ENCODE measurements at regions not wholly inside any gene's neighbourhood (a gene's known extent, or its start where the extent isn't known, plus 50 kb on each side); places are given as distances from the start of the nearest gene placed in this dataset.
"Not testable (repeated sequence)": the region's sequence is repeated elsewhere in the genome, so short reads cannot be mapped to it uniquely, and the experiment has no call there.

DNA sequence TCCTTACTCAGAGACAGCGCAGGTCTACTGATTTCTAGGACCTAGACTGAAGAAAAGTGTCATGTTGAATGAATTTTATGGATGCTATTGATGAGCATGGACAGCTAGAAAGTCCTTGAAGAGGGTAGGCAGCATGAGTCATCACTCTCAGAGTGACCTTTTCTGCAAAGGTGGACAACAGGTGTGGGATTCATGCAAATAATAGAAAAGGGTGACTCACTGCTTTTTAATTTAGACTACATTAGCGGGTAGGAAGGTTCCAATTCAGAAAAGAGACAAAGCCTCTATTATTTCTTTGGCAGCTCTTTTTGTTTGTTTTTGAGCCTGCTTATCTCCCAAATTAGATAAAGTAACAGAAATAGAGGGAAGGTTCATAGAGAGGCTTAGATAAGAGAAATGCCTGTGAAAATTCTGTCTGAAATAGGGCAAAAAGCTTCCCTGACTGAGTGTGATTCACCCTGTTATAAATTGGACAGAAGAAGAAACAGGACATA lies 191.4 kb downstream of the TENT5A start:
- DNase-seq, result no peak

DNA sequence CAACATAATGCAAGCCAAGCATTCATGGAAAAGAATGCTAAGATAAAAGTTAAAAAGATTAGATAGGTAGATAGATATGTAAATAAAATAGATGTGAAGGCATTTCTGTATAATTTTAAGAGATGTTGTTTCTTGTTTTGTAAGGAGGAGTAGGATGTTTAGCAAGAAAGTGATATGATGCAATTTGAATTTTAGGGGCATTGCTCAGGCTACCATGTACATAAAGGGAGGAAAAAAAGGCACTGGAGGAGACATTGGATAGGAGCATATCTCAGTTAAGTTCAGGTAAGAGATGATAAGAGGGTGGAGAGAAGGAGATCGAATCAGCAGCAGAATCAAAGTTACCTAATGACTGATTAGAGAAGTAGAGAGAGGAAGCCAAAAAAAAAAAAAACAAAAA lies 194.7 kb downstream of the TENT5A start:
- DNase-seq, result no peak

DNA sequence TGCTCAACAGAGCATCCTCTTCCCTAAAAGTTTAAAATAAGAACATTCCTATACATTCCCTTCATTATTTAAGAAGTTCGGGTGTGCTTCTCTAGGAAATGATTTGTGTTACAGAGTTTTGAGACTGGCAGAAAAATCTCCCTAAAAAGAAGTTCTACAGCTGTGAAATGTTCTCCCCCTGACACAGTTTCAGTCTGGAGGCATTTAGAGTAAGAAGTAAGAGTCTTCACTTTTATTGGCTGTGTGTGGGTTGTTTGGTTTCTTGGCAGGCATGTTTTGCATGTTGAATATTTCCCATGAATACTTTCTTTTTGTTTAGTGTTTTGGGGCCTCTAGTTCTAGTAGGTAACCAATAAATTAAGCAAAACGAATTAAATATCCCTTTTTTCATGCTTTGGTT lies 195.9 kb downstream of the TENT5A start:
- no peak for DNase-seq

DNA sequence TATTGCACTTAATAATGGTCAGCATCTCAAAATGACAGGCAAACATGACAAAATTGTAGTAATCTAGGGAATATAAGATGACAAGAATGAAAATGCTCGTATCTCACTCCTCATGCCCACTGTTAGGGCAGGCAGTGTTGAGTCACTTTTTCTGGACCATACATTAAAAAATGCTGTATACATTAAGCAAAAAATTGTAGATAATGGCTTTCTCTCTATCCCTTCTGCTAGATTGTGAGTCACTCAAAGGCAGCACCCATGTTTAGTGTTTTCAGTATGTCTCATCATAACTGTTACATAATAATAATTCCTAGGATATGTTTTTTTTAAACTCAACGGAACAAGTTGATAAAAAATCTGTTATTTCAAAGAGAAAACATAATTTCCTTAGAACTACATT lies 199.3 kb downstream of the TENT5A start:
- DNase-seq, result no peak

DNA sequence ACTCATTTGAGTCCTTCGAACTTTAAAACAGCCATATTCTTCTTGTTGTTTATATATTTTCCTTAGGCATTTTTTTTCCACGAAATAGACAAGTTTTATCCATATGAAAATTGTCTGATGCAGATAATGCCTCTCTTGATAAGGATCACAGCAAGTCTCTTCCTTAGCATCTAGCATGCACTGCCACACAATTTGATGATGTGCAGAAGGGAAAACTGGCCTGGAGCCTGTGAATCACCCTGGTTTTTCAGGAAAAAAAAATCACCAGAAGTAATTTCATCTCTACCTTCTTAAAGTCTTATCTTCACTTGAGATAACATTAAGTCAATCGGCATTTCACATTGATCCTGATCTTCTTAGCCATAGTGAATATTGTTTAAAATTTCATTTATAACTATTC lies 199.8 kb downstream of the TENT5A start:
- DNase-seq, result no peak

DNA sequence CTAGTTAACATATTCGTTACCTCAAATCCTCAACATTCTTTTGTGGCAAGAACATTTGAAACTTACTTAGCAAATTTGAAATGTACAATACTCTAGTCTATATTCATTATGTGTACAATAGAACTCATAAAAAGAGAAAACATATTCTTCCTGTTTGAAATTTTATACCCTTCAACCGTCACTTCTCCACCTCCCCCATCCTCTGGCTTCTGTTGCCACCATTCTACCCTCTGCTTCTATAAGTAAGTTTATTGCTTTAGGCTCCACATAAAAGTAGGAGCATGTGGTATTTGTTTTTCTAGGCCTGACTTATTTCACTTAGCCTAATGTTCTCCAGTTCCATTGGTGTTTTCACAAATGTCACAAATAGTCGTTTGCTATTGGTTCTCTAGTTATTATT lies 205.3 kb downstream of the TENT5A start:
- no peak for DNase-seq

DNA sequence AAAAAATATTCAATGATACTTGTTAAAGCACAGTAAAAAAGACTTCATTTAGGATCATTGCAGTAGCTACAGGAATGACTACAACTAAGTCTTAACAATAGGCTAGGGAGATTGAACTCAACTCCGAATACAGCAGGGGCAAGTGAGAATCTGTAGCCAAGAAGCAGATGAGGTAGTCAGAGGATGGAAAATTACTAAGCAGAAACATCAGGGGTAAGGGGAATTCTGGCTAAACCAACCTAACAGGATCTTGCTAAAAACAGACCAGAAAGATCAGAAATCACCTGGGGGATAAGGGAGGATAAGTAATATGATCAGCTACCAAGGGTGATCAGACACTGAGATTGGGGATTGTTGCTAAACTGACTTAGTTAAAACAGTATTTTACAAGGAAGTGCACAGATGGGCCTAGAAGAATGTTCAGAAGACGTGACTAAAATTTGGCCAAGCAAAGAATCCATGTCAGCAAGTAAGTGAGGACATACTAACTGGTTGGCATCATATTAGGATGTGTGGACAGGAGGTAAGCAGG lies 217.5 kb downstream of the TENT5A start:
- no peak for DNase-seq

DNA sequence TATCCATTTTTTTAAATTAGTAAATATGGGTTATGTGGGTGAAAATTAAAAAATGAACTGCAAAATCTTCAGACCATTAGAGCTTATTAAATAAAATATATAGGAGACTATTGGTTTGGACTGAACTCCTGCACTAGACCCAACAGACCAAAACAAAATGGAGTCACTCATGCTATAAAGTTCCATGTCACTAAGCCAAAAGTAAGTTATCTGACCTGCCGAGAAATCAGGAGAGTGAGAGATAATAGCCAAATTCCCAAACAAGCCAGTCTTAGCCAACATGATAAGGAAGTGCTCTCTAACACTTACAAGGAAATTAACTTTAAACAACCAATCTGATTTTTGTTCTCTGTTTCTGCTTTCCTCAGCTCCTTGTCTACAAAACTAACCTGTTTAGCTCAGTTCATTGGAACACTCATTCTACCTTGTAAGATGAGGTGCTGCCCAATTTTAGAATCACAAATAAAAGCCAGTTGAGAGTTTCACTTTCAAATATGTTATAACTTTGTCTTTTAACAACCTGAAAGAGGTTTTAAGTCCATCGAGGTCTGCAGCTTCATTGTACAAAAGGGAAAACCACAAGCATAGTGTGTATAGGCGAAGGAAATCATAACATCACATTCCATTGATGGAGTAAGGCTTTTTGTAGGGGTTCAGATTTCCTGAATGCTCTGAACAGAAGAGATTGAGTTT lies 220.5 kb downstream of the TENT5A start:
- DNase-seq, result no peak

DNA sequence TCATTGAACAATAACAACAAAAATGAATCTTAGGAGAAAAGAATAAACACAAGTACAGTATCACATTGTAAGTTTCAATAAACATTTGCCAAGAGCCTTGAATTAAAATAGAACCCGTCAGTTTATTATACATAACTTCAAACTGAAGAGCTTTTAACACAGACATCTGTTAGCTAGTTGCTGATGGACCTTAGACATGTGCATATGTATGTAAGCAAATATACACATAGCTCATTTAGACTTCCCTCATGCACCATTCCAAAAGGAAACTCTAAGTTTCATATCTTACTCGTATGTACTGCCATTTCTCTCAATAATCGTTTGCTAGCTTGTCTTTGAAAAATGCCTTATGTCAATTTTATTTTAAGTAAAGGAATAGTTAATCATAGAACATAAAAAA lies 235.0 kb downstream of the TENT5A start:
- no peak for DNase-seq

DNA sequence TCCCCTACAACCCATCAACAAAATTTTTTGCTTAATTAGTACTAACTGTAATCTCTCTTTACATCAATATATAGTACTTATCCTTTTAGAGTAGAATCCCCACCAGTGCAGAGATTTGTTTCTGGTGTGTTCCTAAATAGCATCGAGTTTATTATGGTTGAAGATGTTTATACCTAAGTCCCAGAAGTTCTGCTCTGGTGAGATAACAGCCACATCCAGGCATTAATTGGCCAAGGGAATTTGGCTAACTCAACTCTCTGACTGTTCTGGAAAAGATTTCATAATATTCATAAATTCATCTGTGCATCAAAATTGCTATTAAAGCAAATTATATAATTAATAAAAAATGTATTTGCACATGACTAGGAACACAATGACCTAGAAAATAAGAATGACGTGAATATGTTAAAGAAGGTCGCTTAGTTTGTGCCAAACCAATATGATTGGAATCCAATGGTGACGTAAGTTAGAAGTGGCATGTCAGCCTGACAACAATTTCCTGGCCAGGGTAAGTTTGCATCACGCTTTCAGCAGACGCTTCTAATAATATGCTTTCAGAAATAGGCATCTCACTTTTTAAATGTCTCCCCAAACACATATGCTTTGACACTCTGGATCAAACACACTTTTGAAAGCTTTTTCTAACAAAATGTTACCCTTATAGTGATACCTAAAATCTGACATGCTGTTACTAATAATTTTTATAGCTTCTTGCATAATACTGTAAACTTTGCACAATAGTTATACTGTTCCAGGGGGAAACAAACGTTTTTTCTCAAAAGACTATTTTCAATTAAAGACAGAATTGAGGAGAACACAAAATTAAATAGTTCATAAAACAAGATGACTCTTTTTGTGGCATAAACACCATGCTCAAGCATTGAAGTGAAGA lies 236.7 kb downstream of the TENT5A start:
- DNase-seq, result no peak

DNA sequence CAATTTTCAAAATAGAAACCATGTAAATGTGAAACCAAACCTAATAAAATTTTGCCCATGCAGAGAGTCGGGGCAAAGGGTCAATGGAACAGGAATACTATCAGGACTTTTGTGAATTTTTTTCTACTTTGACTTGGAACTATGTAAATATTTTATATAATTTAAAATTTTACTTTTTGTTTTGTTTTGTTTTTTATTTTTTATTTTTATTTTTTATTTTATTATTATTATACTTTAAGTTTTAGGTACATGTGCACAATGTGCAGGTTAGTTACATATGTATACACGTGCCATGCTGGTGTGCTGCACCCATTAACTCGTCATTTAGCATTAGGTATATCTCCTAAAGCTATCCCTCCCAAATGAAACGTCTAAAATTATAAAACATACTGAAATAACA lies 238.3 kb downstream of the TENT5A start:
- DNase-seq, result not testable (repeated sequence)

DNA sequence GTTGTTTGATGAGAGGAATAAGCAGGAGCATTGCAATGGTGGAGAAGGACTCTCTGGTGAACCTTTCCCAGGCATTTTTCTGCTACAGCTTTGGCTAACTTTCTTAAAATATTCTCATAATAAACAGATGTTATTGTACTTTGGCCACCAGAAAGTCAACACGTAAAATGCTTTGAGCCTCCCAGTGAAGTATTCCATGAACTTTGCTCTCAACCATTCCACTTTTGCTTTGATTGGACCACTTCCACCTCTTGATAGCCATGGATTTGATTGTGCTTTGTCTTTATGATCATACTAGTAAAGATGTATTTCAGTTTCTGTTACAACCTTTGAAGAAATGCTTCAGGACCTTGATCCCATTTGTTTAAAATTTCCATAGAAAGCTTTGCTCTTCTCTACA lies 241.1 kb downstream of the TENT5A start:
- DNase-seq, result no peak

DNA sequence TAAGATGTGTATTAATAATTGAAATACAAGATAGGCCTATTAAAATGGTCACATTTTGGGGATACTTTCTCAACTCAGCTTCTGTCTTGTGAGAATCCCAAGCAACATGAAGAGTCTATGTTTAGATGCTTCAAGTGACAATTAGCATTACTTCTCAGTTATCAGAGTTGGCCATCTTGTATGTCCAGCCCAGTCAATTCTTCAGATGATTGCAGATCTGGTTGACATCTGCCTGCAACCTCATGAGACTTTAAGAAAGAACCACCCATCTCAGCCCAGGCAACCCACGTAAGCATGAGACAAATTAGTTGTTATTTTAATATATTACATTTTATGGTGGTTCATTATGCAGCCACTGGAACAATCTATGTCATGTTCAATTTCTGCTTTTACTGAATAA lies 256.5 kb downstream of the TENT5A start:
- no peak for DNase-seq

DNA sequence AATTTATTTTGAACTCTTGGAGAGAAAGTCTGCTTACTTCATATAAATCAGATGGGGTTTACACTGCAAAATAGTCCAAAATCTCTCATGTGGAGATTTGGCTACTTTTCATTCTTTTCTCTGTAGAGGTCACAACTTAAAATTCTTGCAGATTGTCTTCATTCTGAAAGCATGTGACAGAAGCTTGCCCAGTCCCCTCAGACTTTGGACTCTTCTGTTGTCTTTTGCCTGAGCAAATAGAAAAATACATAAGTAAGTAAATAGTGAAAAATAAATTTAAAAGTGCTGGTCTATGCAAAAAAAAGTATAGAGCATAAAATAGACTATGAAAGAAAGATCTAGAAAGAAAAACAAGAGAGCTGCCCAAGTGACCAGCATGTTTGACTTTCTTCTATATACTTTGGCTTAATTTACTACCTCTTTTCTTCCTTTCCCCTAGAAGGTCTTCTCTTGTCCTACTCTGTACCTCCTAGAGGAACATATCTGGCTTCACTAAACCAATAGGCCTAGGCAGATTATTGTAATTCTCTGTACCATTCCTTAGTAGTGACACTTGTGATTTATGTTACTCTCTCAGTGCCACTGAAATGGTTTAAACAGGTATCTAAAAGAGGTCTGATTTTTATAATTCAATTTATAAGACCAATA lies 260.9 kb downstream of the TENT5A start:
- no peak for DNase-seq

DNA sequence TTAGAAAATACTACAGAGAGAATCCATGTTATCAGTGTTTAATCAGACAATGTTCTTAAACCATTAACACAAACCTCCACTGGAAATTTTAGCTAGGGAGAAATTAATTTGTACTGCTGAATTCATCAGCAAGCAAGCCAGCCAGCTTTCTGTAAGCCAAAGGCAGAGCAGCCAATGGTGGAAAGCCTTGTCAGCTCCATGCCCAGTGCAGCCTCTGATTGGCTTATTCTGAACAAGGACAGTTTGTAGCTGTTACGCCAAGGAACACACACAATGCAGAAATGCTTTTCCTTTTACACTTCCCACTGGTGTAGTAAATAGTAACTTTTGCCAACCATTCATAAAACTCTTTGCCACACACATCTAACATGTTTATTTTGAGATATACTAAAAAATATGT lies 265.0 kb downstream of the TENT5A start:
- no peak for DNase-seq

DNA sequence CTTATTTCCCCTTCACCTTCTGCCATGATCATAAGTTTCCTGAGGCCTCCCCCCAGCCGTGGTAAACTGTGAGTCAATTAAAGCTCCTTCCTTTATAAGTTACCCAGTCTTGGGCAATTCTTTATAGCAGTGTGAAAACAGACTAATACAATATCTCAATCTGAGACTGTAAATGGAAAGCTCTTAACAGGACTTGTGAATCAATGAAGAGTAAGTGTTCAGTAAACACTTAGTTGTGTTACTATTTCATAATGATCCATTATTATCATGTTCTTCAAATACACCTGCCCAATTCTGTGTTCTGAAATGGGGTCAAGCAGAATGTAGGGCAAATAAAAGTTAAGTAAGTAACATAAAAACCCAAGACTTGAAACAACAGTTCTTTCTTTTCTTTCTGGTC lies 266.2 kb downstream of the TENT5A start:
- peak; percentile 42 for DNase-seq

DNA sequence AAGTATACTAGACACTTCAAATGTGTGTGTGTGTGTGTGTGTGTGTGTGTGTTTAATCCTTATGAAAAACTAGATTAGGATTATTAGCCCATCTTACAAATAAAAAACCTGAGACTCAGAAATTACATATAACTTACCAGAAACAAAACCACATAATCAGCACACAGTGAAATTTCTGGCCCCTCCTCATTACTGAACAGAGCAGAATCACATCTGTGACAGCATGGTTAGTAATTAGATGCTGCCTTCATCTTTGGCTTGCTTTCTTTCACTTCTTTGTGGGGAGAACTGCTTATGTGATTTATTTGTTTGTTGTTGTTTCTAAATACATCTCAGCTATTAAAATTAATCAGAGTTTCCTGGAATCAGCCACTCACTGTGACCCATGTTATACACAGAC lies 267.1 kb downstream of the TENT5A start:
- no peak for DNase-seq

DNA sequence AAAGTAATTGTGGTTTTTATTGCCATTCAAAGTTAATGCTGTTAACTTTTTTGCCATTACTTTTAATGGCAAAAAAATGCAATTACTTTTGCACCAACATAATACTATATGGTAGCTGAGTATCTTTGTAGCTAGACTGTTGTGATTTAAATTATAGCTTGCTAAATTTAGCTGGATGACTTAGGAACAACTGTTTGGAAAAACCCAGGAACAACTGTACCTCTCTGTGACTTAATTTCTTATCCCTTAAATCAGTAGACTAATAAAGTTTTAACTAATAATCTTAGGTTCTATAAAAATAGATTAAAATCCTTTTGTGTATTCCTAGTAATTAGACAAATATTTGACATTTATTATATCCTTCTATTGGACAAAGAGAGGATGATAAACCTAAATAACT lies 268.2 kb downstream of the TENT5A start:
- no peak for DNase-seq

DNA sequence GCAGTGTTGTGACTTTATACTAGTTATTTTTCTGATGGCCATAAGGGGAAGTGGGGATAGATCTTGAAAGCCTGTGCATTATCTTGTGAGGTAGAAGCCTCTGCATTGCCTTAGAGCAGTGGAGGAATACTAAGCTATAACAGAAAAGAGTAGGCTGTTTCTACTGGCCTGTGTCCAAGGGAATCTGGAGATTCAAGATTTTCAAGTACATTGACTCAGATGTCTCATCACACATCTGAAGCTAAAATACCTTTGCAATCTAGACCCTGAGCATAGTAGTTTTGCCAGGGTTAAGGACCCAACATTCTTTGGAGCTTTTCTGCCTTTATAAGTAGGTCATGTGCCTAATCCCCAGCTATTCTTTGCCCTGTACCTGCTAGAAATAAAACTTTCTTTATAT lies 272.3 kb downstream of the TENT5A start:
- DNase-seq, result no peak

DNA sequence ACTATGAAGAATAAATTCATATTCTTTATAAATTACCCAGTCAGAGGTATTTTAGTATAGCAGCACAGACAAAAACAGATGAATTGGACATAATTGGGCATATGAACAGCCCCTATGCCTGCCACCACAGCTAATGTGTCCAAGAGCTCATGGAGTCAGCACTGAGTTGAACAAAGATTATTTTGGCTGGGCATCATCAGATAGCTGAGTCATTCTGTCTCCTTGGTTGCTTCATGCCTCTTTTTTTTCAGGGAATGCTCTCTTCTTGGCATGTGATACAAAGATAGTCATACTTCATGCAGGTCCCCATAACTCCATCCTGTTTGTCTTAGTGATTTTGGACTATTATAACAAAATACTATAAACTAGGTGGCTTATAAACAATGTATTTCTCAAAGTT lies 275.6 kb downstream of the TENT5A start:
- no peak for DNase-seq

DNA sequence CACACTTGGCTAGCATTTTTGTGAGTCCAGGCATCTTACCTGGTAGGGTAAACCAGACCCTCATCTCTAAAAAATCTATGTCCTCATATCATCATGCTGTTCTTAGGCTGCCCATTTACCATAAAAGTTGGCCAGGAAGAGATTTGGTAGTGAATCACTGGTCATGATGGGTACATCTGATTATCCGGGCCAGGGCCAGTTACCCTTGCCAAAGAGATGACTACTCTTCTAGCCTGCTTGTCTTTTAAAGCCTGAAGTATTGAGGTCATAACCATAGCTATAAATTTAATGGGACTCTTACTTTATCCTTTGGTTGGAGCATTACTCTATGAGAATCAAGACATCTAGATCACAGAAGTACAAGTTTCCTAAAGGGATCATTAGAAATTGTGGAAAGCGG lies 276.8 kb downstream of the TENT5A start:
- no peak for DNase-seq

DNA sequence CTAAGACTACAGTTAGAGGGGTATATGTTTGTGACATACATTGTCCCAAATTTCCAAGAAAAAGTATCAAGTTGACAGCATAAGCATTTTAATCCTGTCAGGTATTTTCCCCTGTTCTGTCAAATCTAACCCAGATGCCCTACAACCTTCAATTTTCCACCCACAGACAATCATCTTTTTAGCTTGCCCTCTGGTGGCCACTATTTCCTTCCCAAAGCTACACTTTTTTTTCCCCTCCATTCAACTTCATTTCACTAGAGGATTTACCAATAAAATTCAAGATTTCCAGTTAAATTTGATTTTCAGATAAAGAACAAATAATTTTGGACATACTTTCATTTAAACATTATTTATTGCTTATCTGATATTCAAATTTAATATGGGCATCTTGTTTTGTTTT lies 286.6 kb downstream of the TENT5A start:
- DNase-seq, result no peak

DNA sequence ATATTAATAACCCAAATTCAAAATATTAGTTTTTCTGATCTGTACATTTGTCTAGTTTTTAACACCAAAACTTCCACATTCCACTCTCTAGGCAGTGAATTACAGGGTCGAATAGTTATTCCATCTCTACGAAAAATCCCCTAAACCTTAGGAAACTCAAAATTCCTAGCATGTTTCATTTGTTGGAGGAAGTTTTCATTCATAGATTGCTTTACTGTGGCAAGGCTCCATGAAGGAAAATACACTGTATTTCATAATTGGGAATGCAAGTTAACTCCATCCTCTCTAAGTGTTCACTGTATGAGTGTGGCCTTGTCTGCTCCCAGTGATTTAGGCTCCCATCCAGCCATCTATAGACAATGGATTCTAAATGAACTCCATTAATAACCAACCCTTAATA lies 296.1 kb downstream of the TENT5A start:
- DNase-seq, result no peak

DNA sequence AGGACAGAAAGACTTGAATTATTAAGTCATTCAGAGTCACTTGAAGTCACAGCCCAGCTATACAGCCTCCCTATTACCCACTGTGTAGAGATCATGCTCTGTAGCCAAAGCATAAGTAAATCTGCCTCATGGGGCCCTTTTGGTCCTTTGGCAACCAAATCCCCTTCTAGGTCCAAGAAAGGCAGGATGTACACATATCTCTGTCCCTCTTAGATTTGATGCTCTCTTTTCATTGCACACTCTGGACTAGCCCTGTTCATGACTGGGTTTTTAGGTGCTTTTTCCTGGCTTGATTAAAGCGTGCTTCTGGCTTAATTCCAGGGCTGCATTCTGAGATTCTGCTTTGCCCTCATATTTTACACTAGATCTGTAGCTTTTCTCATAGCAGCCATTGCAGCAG lies 296.8 kb downstream of the TENT5A start:
- DNase-seq, result no peak

Data from NCI-H1436 treated with DMSO at 0.1 percent for 48 hours (cell line).